ENCODE measurements at regions not wholly inside any gene's neighbourhood (a gene's known extent, or its start where the extent isn't known, plus 50 kb on each side); places are given as distances from the start of the nearest gene placed in this dataset.
"Not testable (repeated sequence)": the region's sequence is repeated elsewhere in the genome, so short reads cannot be mapped to it uniquely, and the experiment has no call there.

DNA sequence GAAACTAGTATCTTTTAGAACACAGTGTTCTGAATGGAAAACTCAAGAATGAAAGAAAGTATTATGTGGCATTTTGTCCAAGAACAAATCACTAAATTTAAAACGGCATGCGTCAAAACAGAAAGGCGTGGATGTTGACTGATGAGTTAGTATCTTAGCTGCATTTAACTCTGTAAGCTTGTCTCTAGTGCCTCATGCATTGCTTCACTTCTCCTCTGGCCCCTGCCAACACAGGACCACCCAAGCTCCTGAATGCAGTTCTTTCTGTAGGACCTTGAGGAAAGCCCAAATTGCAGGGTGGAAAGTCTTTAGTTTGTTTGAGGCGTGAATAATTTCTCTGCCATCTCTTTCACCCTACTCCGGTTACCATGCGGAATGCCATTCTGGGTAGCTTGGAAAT, 632.2 kb downstream of the COL12A1 start:
- no peak for DNase-seq (ENCODE audit: low read depth, low spot score)

GRCh38 chr6:74570044-74570443, 635.8 kb downstream of the COL12A1 start:
- DNase-seq (ENCODE audit: low read depth, low spot score), result no peak
- H3K4me3 ChIP-seq (ENCODE audit: low read length), result no peak overlapping the region

More for the DNA sequence above, 632.2 kb downstream of the COL12A1 start:
- no peak overlapping the region for H3K4me3 ChIP-seq (ENCODE audit: low read length)

DNA sequence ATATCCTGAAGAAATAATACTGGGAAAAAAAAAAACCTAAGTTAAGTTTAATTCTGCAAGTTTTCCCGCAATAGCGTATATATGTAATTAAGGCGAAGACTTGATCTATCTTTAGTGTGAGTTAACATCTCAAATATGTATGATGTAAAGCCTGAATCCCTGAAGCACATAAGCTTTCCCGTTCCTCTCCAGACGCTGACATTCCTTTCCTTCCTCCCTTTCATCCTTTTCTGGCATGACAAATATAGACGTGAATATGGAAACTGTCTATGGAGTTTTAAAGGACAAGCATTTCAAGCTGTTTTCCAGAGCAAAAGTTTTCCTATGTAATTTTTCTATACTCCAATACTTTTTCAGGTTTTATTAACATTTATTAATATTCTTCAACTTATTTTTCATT, 637.0 kb downstream of the COL12A1 start:
- DNase-seq (ENCODE audit: low read depth, low spot score), result no peak
- no peak overlapping the region for H3K4me3 ChIP-seq (ENCODE audit: low read length)

GRCh38 chr6:74567923-74568290, 637.9 kb downstream of the COL12A1 start:
- H3K4me3 ChIP-seq (ENCODE audit: low read length); DNase-seq (ENCODE audit: low read depth, low spot score): not testable (repeated sequence)

GRCh38 chr6:74567281-74567922, 638.5 kb downstream of the COL12A1 start:
- no peak overlapping the region for H3K4me3 ChIP-seq (ENCODE audit: low read length)
- no peak for DNase-seq (ENCODE audit: low read depth, low spot score)

DNA sequence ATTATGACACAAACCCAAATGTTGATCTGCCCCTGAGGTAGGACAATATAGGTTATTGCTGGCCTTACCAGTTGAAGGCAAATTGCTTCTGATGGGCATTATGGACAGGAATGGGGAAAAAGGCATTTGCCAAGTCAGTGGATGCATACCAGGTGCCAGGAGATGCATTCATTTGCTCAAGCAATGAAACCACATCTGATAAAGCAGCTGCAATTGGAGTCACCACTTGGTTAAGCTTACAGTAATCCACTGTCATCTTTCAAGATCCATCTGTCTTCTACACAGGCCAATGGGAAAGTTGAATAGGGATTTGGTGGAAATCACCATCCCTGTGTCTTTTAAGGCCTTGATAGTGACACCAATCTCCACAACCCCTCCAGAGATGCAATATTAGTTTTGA, 648.6 kb downstream of the COL12A1 start:
- no peak for DNase-seq (ENCODE audit: low read depth, low spot score)
- no peak overlapping the region for H3K4me3 ChIP-seq (ENCODE audit: low read length)

GRCh38 chr6:74554041-74554440, 651.8 kb downstream of the COL12A1 start:
- no peak for DNase-seq (ENCODE audit: low read depth, low spot score)
- no peak overlapping the region for H3K4me3 ChIP-seq (ENCODE audit: low read length)

- H3K4me3 ChIP-seq (ENCODE audit: low read length), result no peak overlapping the region
- DNase-seq (ENCODE audit: low read depth, low spot score), result no peak
Observed at GRCh38 chr6:74551896-74552295, 654.0 kb downstream of the COL12A1 start.

DNA sequence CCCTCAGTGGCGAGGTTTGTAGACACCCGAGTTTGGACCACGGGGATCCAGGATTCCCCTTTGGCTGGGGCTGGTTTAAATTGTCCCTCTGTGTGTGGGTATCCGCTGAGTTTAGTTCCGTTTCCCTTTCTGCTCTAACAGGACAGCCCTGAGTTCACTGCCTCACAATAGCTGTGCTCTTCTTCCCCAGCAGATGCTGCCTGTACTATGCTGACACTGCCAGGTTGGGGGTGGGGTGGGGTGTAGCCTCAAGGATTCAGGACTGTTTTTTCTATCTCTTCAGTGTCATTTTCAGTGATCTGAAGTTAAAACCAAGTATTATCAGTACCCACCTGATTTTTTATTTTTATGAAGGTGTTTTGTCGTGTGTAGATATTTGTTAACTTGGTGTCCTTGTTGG, 655.0 kb downstream of the COL12A1 start:
- DNase-seq (ENCODE audit: low read depth, low spot score), result no peak
- no peak overlapping the region for H3K4me3 ChIP-seq (ENCODE audit: low read length)

DNA sequence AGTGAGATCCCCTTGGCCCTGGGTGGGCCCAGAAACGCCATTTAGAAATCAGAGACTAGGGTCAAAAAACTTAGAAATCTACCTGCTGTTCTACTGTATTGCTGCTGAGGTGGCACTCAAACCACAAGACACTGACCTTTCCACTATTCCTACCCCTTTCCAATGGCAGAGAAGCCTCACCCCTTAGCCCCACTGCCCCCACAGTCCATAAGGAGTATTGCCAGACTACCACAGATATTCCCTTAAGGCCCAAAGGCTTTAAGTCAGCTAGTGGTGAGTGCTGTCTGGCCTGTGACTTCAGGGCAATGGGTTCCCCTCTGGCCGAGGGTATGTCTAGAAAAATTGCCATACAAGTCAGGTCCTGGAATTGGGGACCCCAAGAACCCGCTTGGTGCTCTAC, 656.1 kb downstream of the COL12A1 start:
- DNase-seq (ENCODE audit: low read depth, low spot score), result no peak

GRCh38 chr6:74534465-74535211, 671.2 kb downstream of the COL12A1 start:
- DNase-seq (ENCODE audit: low read depth, low spot score), result no peak
- H3K4me3 ChIP-seq (ENCODE audit: low read length), result no peak overlapping the region

More for the DNA sequence above, 656.1 kb downstream of the COL12A1 start:
- no peak overlapping the region for H3K4me3 ChIP-seq (ENCODE audit: low read length)

DNA sequence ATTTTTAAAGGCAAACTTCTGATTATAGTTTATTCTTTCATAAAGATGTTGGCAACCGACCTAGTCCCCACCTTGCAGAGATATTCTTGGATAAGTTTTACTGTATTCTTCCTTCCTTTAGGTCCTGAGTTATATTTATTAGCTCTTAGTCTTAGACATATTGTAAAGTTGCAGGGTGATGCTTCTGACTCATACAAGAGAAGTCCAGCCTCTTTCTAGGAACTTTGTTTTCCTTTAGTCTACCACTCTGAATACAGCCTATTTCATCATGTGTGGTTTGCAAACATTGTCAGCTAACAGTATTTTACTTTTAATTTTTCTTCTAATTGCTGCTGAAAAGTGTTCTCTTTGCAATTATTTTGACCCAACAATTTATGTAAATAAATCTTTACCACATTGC, 686.7 kb downstream of the COL12A1 start:
- H3K4me3 ChIP-seq (ENCODE audit: low read length), result no peak overlapping the region
- DNase-seq (ENCODE audit: low read depth, low spot score), result no peak

DNA sequence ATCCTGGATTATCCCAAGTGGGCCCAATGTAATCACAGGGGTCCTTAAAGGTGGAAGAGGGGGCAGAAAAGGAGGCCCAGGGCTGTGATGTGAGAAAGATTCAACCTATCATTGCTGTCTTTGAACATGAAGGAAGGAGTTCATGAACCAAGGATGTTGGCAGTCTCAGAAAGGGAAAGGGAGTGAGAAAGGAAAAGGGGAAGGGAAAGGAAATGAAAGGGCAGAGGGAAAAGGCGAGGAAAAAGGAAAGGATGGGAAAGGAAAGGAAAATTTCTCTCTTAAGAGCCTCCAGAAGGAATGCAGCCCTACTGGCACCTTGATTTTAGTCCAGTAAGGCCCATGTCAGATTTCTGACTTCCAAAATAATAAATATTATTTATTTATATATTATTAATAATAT, 687.8 kb downstream of the COL12A1 start:
- DNase-seq (ENCODE audit: low read depth, low spot score), result no peak
- no peak overlapping the region for H3K4me3 ChIP-seq (ENCODE audit: low read length)

- no peak for DNase-seq (ENCODE audit: low read depth, low spot score)
- H3K4me3 ChIP-seq (ENCODE audit: low read length), result no peak overlapping the region
Observed at GRCh38 chr6:74510878-74511277, 695.0 kb downstream of the COL12A1 start.

GRCh38 chr6:74507649-74508048, 698.2 kb downstream of the COL12A1 start:
- DNase-seq (ENCODE audit: low read depth, low spot score), result no peak
- H3K4me3 ChIP-seq (ENCODE audit: low read length), result no peak overlapping the region

GRCh38 chr6:74505391-74505790, 700.5 kb downstream of the COL12A1 start:
- no peak for DNase-seq (ENCODE audit: low read depth, low spot score)
- H3K4me3 ChIP-seq (ENCODE audit: low read length), result no peak overlapping the region

GRCh38 chr6:74504941-74505340, 700.9 kb downstream of the COL12A1 start:
- no peak overlapping the region for H3K4me3 ChIP-seq (ENCODE audit: low read length)
- no peak for DNase-seq (ENCODE audit: low read depth, low spot score)

- H3K4me3 ChIP-seq (ENCODE audit: low read length), result no peak overlapping the region
- no peak for DNase-seq (ENCODE audit: low read depth, low spot score)
Observed at GRCh38 chr6:74492587-74492986, 713.3 kb downstream of the COL12A1 start.

DNA sequence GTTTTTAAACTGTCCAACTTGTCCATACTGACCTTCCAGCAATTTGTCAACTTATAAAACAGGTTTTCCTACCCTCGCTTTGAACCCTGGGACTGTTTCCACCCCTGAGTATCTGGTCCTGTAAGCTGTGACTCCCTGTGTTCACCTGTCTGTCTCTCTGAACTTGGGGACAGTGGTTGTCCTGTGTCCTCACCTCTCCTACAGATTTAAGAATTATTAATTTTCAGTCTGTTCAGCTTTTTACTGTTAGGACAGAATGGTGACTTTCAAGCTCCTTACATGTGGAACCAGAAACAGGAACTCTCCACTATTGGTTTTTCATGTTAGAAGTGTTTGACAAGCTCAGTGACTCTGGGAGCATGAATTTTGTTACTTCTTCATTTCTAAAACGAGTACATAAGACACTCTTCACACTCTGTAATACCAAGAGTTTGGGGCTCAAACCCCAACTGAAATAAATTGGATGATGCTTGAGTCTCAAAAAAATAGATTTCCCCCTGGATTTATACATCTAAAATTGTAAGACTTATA, 713.9 kb downstream of the COL12A1 start:
- H3K4me3 ChIP-seq (ENCODE audit: low read length), result no peak overlapping the region
- no peak for DNase-seq (ENCODE audit: low read depth, low spot score)

DNA sequence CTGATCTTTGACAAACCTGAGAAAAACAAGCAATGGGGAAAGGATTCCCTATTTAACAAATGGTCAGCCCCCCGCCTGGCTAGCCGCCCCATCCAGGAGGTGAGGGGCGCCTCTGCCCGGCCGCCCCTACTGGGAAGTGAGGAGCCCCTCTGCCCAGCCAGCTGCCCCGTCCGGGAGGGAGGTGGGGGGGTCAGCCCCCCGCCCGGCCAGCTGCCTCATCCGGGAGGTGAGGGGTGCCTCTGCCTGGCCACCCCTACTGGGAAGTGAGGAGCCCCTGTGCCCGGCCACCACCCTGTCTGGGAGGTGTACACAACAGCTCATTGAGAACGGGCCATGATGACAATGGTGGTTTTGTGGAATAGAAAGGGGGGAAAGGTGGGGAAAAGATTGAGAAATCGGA, 717.1 kb downstream of the COL12A1 start:
- not testable (repeated sequence) for H3K4me3 ChIP-seq (ENCODE audit: low read length); DNase-seq (ENCODE audit: low read depth, low spot score)

GRCh38 chr6:74482180-74482579, 723.7 kb downstream of the COL12A1 start:
- DNase-seq (ENCODE audit: low read depth, low spot score), result no peak
- no peak overlapping the region for H3K4me3 ChIP-seq (ENCODE audit: low read length)
